Neuron (in vitro differentiated cells): ENCODE measurements at regions not wholly inside any gene's neighbourhood (a gene's known extent, or its start where the extent isn't known, plus 50 kb on each side); places are given as distances from the start of the nearest gene placed in this dataset.
"Not testable (repeated sequence)": the region's sequence is repeated elsewhere in the genome, so short reads cannot be mapped to it uniquely, and the experiment has no call there.

Source experiments
- H2AFZ ChIP-seq: one replicate; pipeline ENCODE4 v1.6.1; 2013; ENCODE audit warnings: low read depth, mild to moderate bottlenecking, inconsistent platforms, low read length, moderate library complexity
- H3K27me3 ChIP-seq: one replicate; pipeline ENCODE4 v1.6.1; 2013; ENCODE audit warnings: low read length; ENCODE audit not compliant: insufficient read depth
- H3K36me3 ChIP-seq: one replicate; pipeline ENCODE4 v1.6.1; 2013; ENCODE audit warnings: low read length; ENCODE audit not compliant: insufficient read depth
- H3K4me1 ChIP-seq: one replicate; pipeline ENCODE4 v1.6.1; 2013; ENCODE audit warnings: low read length; ENCODE audit not compliant: insufficient read depth
- H3K4me3 ChIP-seq: 2 replicates; pipeline ENCODE4 v1.5.1; 2013; ENCODE audit warnings: mild to moderate bottlenecking, low read length, moderate library complexity
- H3K9me3 ChIP-seq: one replicate; pipeline ENCODE4 v1.6.1; 2013; ENCODE audit warnings: low read length

DNA sequence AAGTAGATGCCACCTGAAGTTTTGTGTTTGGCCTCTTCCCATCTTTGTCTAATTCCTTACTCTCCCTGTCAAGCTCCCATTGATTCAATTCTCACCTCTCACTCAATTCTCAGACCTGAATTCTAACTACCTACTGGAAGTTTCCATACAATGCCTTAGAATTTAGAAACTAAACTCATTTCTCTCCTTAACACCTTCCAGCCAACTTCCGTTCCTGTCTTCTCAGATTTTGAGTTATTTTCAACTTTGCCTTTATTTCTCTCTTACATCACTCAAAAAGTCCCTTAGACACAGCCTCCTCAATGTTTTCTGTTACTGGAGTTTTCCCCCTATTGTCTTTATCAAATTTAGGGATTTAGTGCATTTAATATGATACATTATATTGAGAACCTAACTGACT is 382.2 kb downstream of the DMAC1 start:
- H3K27me3 ChIP-seq, H3K4me1 ChIP-seq, H2AFZ ChIP-seq, H3K36me3 ChIP-seq, H3K9me3 ChIP-seq, H3K4me3 ChIP-seq: not testable (repeated sequence)

DNA sequence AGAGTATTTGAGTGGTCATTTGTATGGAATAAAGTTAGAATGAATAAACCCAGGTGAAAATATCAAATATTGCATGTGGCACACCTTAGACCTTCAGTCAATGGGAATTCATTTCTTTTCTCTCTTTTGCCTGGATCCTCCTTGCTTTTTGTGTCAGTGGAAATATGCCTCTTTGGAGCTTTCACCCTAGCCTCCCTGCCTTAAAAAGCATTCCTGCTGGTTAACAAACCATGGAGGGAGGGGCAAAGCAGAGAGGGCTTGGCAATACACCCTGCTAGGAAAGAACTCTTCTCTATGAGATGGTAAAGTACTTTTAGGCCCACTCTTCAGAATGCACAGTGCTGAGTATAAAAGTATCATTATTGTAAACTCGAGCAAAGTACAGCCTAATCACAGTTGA is 383.7 kb downstream of the DMAC1 start:
- H3K27me3 ChIP-seq, result no peaks in the 10 kb centered on the region
- H2AFZ ChIP-seq, result no peak overlapping the region
- H3K4me1 ChIP-seq, result no peaks in the 10 kb centered on the region
- H3K9me3 ChIP-seq, result no peaks in the 10 kb centered on the region
- H3K4me3 ChIP-seq, result no peak overlapping the region
- no peaks in the 10 kb centered on the region for H3K36me3 ChIP-seq

DNA sequence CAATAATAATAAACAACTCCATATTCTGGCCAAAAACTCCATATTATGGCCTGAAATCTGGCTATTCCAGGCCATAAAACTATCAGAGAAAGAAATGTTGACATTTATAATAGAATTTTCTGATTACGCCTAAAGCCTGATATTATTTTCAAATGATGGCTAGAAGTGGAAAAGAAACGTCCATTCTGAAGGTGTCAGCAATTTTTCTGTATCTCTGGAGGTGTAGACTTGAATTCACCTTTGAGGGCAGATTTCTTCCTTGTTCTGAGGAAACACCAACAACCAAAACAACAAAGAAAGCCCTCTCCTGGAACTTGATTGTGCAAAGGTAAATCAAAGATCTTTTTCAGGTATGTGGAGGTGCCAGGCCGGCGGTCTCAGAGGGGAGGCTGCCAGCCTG is 390.7 kb downstream of the DMAC1 start:
- Histone ChIP-seq H3K4me1 (no peaks in the 10 kb centered on the region), H2AFZ (no peak overlapping the region), H3K9me3 (no peaks in the 10 kb centered on the region), H3K27me3 (no peaks in the 10 kb centered on the region), H3K4me3 (no peak overlapping the region), H3K36me3 (no peaks in the 10 kb centered on the region)

DNA sequence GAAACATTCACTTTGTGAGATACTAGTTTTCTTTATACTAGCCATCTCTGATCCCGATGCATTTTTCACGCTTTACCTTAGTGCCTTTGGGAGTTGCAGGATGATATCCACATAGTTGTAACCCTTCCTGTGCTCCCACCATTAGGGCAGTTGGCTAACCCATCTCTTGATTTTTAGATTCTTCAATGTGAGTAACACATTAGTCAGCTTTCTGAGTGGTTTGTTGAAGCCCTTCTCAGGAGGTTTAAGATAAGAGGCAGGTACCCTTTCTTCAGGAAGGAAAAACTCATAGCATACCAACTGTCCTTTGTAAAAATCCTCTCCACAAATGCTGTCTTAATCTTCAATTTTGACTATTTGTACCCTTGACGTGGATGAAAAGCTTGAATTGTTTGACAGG is 392.3 kb downstream of the DMAC1 start:
- no peak overlapping the region for H2AFZ ChIP-seq
- no peaks in the 10 kb centered on the region for H3K4me1 ChIP-seq
- no peaks in the 10 kb centered on the region for H3K36me3 ChIP-seq
- no peaks in the 10 kb centered on the region for H3K27me3 ChIP-seq
- H3K9me3 ChIP-seq, result no peaks in the 10 kb centered on the region
- H3K4me3 ChIP-seq, result no peak overlapping the region

DNA sequence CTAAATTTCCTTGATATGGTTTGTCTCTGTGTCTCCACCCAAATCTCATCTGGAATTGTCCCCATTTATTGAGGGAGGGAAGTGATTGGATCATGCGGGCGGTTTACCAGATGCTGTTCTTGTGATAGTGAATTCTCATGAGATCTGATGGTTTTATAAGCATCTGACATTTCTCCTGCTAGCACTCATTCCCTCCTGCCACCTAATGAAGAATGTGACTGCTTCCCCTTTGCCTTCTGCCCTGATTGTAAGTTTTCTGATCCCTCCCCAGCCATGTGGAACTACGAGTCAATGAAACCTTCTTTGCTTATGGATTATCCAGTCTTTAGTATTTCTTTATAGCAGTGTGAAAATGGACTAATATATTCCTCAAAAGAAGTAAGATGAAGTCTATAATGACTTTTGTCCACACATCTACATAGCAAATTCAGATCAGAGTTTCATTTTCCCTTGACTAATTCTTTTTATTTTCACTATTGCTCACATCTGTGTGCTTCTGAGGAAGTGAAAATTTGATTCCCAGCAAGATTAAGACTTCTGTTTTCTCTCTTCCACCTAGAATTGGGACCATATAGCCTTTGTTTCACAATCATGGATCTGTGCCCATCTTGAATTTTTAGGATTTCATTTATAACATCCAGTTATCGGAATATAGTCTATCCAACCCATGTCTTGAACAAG is 393.5 kb downstream of the DMAC1 start:
- Histone ChIP-seq H3K36me3 (no peaks in the 10 kb centered on the region), H3K9me3 (no peaks in the 10 kb centered on the region), H3K4me3 (no peak overlapping the region), H3K4me1 (no peaks in the 10 kb centered on the region), H3K27me3 (no peaks in the 10 kb centered on the region), H2AFZ (no peak overlapping the region)

DNA sequence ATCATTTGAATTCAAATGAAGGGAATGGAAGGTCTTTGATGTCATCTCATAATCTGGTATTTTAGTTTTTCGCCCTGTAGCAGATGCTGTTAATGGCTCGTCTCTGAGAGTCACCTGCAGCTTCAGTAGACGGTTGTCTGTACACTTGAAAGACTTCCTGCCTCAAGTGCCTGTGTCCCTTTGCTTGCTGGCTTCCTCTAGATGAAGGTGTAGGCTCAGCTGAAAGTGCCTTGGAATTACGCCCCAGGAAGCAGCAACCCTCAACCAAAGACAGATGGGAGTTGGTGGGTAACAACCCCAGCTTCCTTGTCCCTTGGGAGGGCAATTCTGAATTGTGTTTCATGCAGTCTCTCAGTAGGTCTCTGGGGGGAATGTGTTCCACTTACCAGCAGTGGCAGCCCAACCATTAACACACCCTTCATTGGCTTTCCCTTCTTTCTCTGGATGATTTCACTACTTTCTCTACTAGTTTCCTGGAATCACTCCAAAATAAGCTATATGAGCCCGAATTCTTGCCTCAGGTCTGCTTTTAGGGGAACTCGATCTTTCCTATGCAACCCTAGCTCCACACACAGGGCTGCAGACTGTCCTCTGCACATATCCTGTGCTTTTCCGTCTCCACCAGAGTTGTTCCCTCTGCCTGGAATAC is 395.6 kb downstream of the DMAC1 start:
- no peaks in the 10 kb centered on the region for H3K27me3 ChIP-seq
- no peak overlapping the region for H2AFZ ChIP-seq

DNA sequence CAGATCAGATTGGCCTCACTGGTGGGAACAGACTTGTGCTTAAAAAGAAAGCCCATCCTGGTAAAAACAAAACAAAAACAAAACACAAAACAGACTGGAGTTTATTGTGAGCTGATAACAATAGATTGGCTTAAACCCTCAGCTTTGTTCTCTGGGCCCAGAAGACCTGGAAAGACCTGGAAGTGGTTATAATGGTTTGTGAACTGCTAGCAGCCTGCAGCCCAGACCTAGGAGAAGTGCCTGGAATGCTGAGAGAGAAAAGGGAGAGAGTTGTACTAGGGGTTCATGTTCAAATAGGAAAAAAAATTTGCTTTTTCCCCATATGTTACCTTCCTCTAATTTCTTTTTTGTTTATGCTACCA is 396.6 kb downstream of the DMAC1 start:
- Histone ChIP-seq H3K9me3 (no peaks in the 10 kb centered on the region), H2AFZ (no peak overlapping the region), H3K4me3 (no peak overlapping the region), H3K27me3 (no peaks in the 10 kb centered on the region), H3K36me3 (no peaks in the 10 kb centered on the region), H3K4me1 (no peaks in the 10 kb centered on the region)

More for the DNA sequence above, 395.6 kb downstream of the DMAC1 start:
- Histone ChIP-seq H3K9me3 (no peaks in the 10 kb centered on the region), H3K4me1 (no peaks in the 10 kb centered on the region), H3K36me3 (no peaks in the 10 kb centered on the region), H3K4me3 (no peak overlapping the region)

DNA sequence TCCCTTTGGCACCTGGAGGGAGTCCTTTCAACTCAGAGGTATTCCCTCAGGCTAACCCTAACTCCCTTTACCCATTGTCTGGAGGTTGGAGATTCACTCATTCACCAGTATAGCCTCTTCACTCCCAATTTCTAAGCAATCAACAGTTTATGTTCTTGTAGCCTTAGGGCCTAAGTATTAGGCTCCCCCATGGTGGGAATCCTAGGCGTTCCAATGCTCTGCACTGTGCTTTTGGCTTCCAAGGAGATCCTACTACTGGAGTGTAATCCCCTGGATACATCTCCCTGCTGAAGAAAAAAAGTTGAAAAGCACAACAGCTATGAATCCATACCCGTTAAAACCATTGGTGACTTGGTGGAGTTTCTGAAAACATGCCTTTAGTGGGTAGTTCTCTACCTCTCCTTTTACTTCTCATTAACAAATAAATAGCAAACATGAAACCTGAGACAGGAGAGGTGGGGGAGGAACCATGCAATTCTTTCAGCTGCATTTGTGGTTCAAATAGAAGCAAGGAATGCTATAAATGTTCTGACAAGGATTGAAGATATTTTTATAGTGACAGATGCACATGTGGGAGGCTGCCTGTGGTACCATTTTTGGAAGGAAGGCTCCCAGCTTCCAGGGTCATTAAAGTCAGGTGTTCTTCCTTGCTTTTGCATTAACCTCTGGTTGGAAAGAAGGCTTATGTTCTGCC is 397.1 kb downstream of the DMAC1 start:
- Histone ChIP-seq H3K4me1 (no peaks in the 10 kb centered on the region), H3K4me3 (no peak overlapping the region), H3K36me3 (no peaks in the 10 kb centered on the region), H3K27me3 (no peaks in the 10 kb centered on the region), H2AFZ (no peak overlapping the region), H3K9me3 (no peaks in the 10 kb centered on the region)

DNA sequence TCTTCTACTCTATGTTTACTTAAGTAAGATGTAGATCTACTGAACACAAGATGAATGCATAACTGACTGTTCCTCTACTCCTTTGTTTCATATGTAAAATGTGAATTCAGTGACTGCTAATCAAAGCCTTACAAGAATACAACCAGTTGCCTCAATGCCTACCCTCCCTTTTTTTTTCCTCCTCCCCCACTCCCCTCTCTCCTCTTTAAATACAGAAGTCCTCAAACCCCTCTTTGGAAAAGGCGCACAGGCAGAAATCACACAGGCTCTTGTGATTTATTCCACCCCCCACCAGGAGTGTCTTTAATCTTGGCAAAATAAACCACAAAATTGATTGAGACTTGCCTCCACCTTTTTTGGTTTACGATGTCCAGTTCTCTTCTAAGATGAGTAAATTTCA is 398.5 kb downstream of the DMAC1 start:
- H3K27me3 ChIP-seq, result no peaks in the 10 kb centered on the region
- no peaks in the 10 kb centered on the region for H3K36me3 ChIP-seq
- no peaks in the 10 kb centered on the region for H3K9me3 ChIP-seq
- H3K4me1 ChIP-seq, result no peaks in the 10 kb centered on the region
- no peak overlapping the region for H2AFZ ChIP-seq
- no peak overlapping the region for H3K4me3 ChIP-seq

DNA sequence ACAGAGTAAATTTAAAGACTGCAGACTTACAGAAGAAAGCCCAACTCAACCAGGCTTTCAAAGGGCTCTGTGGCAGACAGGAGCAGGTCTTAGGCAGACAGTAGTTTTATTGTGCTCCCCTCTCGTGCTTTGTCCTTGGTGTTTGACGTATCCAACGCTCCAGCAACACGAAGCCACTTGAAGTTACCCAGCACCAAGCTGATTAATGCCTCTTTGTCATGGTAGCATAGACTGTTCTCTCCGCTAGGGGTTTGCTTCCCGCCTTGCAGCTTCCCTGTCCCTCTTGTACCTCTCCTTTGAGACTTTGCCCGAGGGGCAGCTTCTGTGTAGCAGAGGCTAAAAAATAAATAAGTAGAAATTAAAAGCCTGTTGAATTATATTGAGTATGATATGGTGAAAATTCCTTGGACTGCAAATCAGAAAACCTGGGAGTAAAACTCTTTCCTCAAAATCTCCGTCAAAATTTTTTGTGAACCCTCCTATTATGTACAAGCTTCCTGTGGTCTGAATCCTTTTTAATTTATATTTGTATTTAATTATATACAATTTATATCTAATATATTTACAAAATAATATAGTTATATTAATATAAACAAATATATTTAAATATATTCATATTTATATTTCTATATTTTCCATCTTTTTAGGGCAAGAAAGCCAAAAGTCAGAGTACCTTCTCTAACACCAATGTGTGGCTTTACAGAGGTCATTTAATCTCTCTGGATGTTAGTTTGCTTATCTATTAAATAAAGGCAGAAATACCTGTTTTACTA is 405.4 kb downstream of the DMAC1 start:
- H2AFZ ChIP-seq, result no peak overlapping the region
- no peaks in the 10 kb centered on the region for H3K27me3 ChIP-seq

DNA sequence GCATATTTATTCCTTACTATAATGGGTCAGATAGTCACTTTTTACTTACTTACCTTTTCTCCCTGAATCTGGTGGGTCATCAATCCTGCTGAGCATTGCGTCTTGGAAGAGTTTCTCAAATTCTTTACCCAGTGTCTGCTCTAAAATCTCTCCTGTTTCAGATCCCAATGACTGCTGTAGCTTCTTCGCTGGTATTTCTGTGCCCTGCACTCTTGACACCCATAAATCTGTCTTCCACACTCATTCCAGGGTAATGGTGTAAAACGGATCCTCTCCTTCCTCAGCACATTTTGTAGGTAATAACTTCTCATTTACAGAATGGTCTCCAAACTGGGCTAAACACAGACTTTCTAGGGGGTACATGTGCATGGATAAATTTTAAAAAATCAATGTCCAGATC is 407.4 kb downstream of the DMAC1 start:
- no peaks in the 10 kb centered on the region for H3K4me1 ChIP-seq
- H3K36me3 ChIP-seq, result no peaks in the 10 kb centered on the region
- no peaks in the 10 kb centered on the region for H3K9me3 ChIP-seq
- no peak overlapping the region for H3K4me3 ChIP-seq
- H2AFZ ChIP-seq, result no peak overlapping the region
- no peaks in the 10 kb centered on the region for H3K27me3 ChIP-seq

More for the DNA sequence above, 405.4 kb downstream of the DMAC1 start:
- H3K4me1 ChIP-seq, result no peaks in the 10 kb centered on the region
- no peaks in the 10 kb centered on the region for H3K36me3 ChIP-seq
- H3K9me3 ChIP-seq, result no peaks in the 10 kb centered on the region
- no peak overlapping the region for H3K4me3 ChIP-seq

DNA sequence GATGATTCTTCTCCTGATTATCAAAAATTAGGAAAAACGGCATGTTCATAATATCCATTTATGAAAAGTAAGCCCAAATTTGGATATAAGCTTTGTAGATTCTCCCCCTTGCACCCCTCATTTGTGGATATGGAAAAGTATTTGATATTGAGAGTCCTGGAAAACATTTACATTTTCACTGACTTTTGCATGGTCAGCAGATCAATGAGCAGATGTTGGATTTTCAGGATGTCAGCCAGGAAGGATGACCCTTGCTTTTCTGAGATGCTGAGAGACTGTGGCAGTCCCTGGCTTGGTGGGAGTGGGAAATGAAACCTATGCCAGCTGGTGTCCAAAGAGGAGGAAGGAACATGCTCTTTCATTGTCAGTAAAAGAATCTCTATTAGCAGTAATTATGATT is 410.8 kb downstream of the DMAC1 start:
- no peak overlapping the region for H3K4me3 ChIP-seq
- no peaks in the 10 kb centered on the region for H3K27me3 ChIP-seq
- H2AFZ ChIP-seq, result no peak overlapping the region
- no peaks in the 10 kb centered on the region for H3K4me1 ChIP-seq
- H3K36me3 ChIP-seq, result no peaks in the 10 kb centered on the region
- H3K9me3 ChIP-seq, result no peaks in the 10 kb centered on the region

DNA sequence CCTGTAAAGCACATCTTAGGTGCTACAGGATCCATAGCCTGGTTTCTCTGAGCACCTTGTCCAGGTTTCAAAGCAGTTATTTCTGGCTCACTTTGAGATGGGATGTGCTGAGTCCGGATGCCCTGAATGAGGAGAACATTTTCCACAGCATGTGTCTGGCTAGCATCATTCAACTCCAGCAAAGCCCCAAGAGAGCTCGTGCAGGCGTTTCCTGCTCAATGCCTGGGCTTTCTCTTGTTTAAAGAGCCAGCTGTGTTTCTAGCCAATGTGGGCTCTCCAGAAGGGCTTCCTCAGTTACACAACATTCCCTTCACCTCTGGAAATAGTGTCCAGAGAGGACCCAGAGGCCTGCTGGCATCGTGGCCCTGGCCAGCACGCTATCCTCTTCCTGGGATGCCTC is 411.7 kb downstream of the DMAC1 start:
- Histone ChIP-seq H2AFZ (no peak overlapping the region), H3K9me3 (no peaks in the 10 kb centered on the region), H3K36me3 (no peaks in the 10 kb centered on the region), H3K27me3 (no peaks in the 10 kb centered on the region), H3K4me3 (no peak overlapping the region), H3K4me1 (no peaks in the 10 kb centered on the region)
